ENCODE measurements at regions not wholly inside any gene's neighbourhood (a gene's known extent, or its start where the extent isn't known, plus 50 kb on each side); places are given as distances from the start of the nearest gene placed in this dataset.

DNA sequence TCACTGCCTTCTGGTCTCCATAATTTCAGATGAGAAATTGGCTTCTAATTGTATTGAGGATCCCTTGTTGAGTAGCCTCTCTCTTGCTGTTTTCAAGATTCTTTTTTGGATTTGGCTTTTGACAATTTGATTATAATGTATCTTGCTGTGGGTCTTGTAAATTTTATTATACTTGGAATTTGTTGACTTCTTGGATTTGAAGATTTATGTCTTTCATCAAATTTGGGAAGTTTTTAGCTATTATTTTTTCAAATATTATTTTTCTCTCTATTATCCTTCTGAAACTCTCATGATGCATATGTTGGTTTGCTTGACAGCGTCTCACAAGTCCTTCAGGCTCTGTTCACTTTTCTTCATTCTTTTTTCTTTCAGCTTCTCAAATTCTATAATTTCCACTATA, 126.1 kb downstream of the C1orf94 start:
- TF ChIP-seq POLR2A (IDR thresholded peaks at IDR 0.05; ENCODE audit: extremely low read depth, insufficient read length) (no peak), MYC (IDR thresholded peaks at IDR 0.05; ENCODE audit: low read depth, low read length) (no peak)
- TF ChIP-seq, protein P1, sequence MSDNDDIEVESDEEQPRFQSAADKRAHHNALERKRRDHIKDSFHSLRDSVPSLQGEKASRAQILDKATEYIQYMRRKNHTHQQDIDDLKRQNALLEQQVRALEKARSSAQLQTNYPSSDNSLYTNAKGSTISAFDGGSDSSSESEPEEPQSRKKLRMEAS (IDR thresholded peaks at IDR 0.05; ENCODE audit: low read depth, low read length): no peak
- TF ChIP-seq, protein P2, sequence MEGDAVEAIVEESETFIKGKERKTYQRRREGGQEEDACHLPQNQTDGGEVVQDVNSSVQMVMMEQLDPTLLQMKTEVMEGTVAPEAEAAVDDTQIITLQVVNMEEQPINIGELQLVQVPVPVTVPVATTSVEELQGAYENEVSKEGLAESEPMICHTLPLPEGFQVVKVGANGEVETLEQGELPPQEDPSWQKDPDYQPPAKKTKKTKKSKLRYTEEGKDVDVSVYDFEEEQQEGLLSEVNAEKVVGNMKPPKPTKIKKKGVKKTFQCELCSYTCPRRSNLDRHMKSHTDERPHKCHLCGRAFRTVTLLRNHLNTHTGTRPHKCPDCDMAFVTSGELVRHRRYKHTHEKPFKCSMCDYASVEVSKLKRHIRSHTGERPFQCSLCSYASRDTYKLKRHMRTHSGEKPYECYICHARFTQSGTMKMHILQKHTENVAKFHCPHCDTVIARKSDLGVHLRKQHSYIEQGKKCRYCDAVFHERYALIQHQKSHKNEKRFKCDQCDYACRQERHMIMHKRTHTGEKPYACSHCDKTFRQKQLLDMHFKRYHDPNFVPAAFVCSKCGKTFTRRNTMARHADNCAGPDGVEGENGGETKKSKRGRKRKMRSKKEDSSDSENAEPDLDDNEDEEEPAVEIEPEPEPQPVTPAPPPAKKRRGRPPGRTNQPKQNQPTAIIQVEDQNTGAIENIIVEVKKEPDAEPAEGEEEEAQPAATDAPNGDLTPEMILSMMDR (IDR thresholded peaks at IDR 0.05; ENCODE audit: low read depth, low read length): no peak
- no peak for DNase-seq (ENCODE audit: low read depth)
- no peak overlapping the region for H3K4me3 ChIP-seq (ENCODE audit: low read depth, low read length)

DNA sequence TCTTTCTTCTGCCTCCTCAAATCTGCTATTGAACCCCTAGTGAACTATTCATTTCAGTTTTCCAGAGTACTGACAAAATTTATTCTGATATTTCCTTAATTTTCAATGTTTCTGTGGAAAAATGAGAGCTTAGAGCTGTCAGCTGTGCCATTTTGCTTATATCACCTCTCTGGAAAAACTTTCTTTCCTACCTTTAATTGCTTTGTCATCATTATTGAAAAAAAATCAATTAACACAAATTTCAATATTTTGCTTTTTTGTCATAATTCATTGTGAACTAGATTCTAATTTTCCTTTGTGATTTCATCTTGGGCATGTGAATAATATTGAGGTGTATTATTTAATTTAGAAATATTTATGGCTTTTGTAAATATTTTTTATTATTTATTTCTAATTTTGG, 126.5 kb downstream of the C1orf94 start:
- H3K4me3 ChIP-seq (ENCODE audit: low read depth, low read length): no peak overlapping the region
- DNase-seq (ENCODE audit: low read depth): no peak
- TF ChIP-seq, protein P1 (IDR thresholded peaks at IDR 0.05; ENCODE audit: low read depth, low read length): no peak
- TF ChIP-seq, protein P2 (IDR thresholded peaks at IDR 0.05; ENCODE audit: low read depth, low read length): no peak
- TF ChIP-seq POLR2A (IDR thresholded peaks at IDR 0.05; ENCODE audit: extremely low read depth, insufficient read length) (no peak), MYC (IDR thresholded peaks at IDR 0.05; ENCODE audit: low read depth, low read length) (no peak)

DNA sequence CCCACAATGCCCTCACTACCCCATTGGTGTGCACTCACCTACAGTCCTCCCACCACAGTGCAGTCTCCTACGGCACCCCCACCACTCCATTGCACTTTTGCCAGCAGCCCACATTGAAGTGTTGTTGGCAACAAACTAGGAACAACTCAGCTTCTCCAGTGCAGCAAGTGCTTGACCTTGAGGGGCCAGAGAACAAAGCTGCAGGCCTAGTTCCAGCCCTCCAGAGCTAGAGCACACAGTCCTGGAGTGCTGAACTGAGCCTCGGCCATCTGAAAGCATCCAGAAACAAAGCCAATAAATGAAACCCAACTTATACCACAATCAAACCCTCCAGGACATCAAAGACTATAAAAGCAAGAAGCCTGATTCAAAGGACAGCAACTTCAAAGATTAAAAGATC, 129.9 kb downstream of the C1orf94 start:
- no peak overlapping the region for H3K4me3 ChIP-seq (ENCODE audit: low read depth, low read length)
- no peak for DNase-seq (ENCODE audit: low read depth)
- no peak for TF ChIP-seq MYC (IDR thresholded peaks at IDR 0.05; ENCODE audit: low read depth, low read length)
- no peak for TF ChIP-seq POLR2A (IDR thresholded peaks at IDR 0.05; ENCODE audit: extremely low read depth, insufficient read length)
- TF ChIP-seq, protein P2 (IDR thresholded peaks at IDR 0.05; ENCODE audit: low read depth, low read length): no peak
- TF ChIP-seq, protein P1 (IDR thresholded peaks at IDR 0.05; ENCODE audit: low read depth, low read length): no peak

DNA sequence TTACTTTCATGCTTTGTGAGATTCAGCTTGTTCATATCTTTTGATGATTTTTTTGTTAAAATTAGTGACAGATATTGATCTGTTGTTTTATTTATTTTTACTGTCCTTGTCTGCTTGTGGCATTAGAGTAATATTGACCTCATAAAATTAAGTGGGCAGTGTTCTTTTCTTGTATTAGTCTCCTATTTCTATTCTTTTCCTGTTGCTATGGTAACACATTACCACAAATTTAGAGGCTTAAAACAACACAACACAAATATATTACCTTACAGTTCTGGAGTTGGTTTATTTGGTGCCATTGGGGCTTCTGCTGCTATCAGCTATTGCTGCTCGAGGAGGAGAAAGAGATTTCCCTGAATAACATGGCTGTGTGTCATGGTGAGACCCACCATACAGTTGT, 135.7 kb downstream of the C1orf94 start:
- TF ChIP-seq MYC (IDR thresholded peaks at IDR 0.05; ENCODE audit: low read depth, low read length) (no peak), POLR2A (IDR thresholded peaks at IDR 0.05; ENCODE audit: extremely low read depth, insufficient read length) (no peak)
- TF ChIP-seq, protein P2 (IDR thresholded peaks at IDR 0.05; ENCODE audit: low read depth, low read length): no peak
- TF ChIP-seq, protein P1 (IDR thresholded peaks at IDR 0.05; ENCODE audit: low read depth, low read length): no peak
- no peak overlapping the region for H3K4me3 ChIP-seq (ENCODE audit: low read depth, low read length)
- no peak for DNase-seq (ENCODE audit: low read depth)

DNA sequence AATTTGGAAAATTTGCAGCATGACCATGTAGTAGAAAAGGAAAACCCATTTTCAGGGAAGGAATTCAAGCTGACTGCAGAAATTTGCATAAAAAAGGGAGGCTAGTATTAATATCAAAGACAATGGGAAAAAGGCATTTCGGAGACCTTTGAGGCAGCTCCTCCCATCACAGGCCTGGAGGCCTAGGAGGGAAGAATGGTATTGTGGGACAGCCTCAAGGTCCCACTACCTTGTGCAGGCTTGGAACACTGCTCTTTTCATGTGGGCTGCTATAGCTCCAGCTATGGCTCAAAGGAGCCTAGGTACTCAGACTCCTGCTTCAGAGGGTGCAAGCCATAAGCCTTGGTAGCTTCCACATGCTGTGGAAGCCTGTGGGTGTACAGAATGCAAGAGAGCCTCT, 139.3 kb downstream of the C1orf94 start:
- TF ChIP-seq, protein P2 (IDR thresholded peaks at IDR 0.05; ENCODE audit: low read depth, low read length): no peak
- TF ChIP-seq, protein P1 (IDR thresholded peaks at IDR 0.05; ENCODE audit: low read depth, low read length): no peak
- TF ChIP-seq MYC (IDR thresholded peaks at IDR 0.05; ENCODE audit: low read depth, low read length) (no peak), POLR2A (IDR thresholded peaks at IDR 0.05; ENCODE audit: extremely low read depth, insufficient read length) (no peak)

DNA sequence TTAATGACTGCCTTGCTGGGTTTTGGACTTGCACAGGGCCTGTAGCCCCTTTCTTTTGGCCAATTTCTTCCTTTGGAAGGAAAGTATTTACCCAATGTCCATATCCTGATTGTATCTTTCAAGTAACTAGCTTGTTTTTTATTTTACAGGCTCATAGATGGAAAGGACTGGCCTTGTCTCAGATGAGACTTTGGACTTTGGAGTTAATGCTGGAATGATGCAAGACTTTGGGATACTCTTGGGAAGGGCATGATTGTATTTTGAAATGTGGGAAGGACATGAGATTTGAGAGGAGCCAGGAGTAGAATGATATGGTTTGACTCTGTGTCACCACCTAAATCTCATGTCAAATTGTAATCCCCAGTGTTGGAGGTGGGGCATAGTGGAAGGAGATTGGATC, 140.1 kb downstream of the C1orf94 start:
- no peak for TF ChIP-seq MYC (IDR thresholded peaks at IDR 0.05; ENCODE audit: low read depth, low read length)
- TF ChIP-seq, protein P1 (IDR thresholded peaks at IDR 0.05; ENCODE audit: low read depth, low read length): no peak
- no peak for TF ChIP-seq POLR2A (IDR thresholded peaks at IDR 0.05; ENCODE audit: extremely low read depth, insufficient read length)
- TF ChIP-seq, protein P2 (IDR thresholded peaks at IDR 0.05; ENCODE audit: low read depth, low read length): no peak
- H3K4me3 ChIP-seq (ENCODE audit: low read depth, low read length): no peak overlapping the region

More for the DNA sequence above, 139.3 kb downstream of the C1orf94 start:
- no peak for DNase-seq (ENCODE audit: low read depth)
- no peak overlapping the region for H3K4me3 ChIP-seq (ENCODE audit: low read depth, low read length)

More for the DNA sequence above, 140.1 kb downstream of the C1orf94 start:
- no peak for DNase-seq (ENCODE audit: low read depth)

Measured in NB4 (cell line).